Glutamatergic neuron (in vitro differentiated cells): ENCODE measurements at regions not wholly inside any gene's neighbourhood (a gene's known extent, or its start where the extent isn't known, plus 50 kb on each side); places are given as distances from the start of the nearest gene placed in this dataset.

ENCODE experiments used
- DNase-seq: peaks from one replicate; pipeline ENCODE4 v3.0.0; 2022
- H3K27ac Mint-ChIP-seq: one replicate; pipeline ENCODE4 v1.8.0; 2020; ENCODE audit warnings: mild to moderate bottlenecking, mixed read lengths, inconsistent platforms; ENCODE audit not compliant: unreplicated experiment
- H3K27me3 Mint-ChIP-seq: one replicate; pipeline ENCODE4 v1.8.0; 2020; ENCODE audit warnings: mild to moderate bottlenecking, moderate library complexity, mixed read lengths, inconsistent platforms; ENCODE audit not compliant: unreplicated experiment
- H3K36me3 Mint-ChIP-seq: one replicate; pipeline ENCODE4 v1.8.0; 2020; ENCODE audit warnings: mild to moderate bottlenecking, mixed read lengths, inconsistent platforms; ENCODE audit not compliant: unreplicated experiment
- H3K4me1 Mint-ChIP-seq: one replicate; pipeline ENCODE4 v1.8.0; 2020; ENCODE audit warnings: mild to moderate bottlenecking, low read depth, mixed read lengths, inconsistent platforms; ENCODE audit not compliant: unreplicated experiment
- H3K4me3 Mint-ChIP-seq: one replicate; pipeline ENCODE4 v1.8.0; 2020; ENCODE audit warnings: mild to moderate bottlenecking, mixed read lengths, inconsistent platforms; ENCODE audit not compliant: unreplicated experiment
- H3K9me3 Mint-ChIP-seq: one replicate; pipeline ENCODE4 v1.8.0; 2020; ENCODE audit warnings: mild to moderate bottlenecking, moderate library complexity, mixed read lengths, inconsistent platforms; ENCODE audit not compliant: unreplicated experiment
- TF ChIP-seq, protein P1 (sequence below): fragments of 200-600 bp; sonication (generic); IDR thresholded peaks from one replicate; pipeline ENCODE4 v1.5.0; 2021; ENCODE audit not compliant: partially characterized antibody, unreplicated experiment

DNA sequence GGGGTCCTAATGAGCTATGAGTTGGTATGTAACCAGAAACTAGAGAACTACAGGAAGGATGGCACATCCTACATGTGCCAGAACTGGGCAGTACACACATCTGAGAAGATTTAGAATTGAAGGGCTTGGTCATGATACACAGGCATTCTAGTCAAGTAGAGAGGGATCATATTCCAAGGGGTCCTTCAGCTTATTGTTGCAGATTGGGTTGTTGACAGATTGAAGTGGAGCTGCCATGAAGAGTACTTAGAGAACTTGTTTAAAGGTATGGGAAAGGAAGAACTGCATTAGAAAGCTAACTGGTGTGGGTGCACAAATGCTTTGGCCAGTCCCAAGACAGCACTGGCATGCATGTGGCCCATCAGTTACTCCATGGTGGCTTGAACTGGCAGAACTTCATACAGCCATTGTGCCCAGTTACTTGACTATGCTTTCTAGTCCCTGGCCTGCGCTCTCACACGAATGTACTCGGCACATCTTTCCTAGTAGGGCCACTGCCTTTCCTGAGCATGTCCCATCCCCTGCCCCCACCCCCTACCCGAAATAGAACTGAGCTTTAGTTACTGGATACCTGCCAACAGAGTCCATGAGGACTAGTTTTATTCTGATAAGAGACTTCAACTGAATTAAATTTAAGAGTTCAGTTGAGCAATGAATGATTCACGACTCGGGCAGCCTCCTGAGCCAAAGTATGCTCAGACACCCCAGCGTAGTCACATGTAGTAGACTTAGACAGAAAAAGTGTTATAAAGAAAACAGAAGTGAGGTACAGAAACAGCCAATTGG is 64.0 kb downstream of the CCNG2 start:
- H3K27me3 Mint-ChIP-seq = peaks cover 2% of the 10 kb centered on the region
- no peak for DNase-seq
- TF ChIP-seq, protein P1, sequence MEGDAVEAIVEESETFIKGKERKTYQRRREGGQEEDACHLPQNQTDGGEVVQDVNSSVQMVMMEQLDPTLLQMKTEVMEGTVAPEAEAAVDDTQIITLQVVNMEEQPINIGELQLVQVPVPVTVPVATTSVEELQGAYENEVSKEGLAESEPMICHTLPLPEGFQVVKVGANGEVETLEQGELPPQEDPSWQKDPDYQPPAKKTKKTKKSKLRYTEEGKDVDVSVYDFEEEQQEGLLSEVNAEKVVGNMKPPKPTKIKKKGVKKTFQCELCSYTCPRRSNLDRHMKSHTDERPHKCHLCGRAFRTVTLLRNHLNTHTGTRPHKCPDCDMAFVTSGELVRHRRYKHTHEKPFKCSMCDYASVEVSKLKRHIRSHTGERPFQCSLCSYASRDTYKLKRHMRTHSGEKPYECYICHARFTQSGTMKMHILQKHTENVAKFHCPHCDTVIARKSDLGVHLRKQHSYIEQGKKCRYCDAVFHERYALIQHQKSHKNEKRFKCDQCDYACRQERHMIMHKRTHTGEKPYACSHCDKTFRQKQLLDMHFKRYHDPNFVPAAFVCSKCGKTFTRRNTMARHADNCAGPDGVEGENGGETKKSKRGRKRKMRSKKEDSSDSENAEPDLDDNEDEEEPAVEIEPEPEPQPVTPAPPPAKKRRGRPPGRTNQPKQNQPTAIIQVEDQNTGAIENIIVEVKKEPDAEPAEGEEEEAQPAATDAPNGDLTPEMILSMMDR = no peak
- H3K27ac Mint-ChIP-seq = no peak overlapping the region
- H3K4me1 Mint-ChIP-seq = no peaks in the 10 kb centered on the region
- no peaks in the 10 kb centered on the region for H3K9me3 Mint-ChIP-seq
- peaks cover under 1% of the 10 kb centered on the region for H3K36me3 Mint-ChIP-seq
- no peak overlapping the region for H3K4me3 Mint-ChIP-seq

DNA sequence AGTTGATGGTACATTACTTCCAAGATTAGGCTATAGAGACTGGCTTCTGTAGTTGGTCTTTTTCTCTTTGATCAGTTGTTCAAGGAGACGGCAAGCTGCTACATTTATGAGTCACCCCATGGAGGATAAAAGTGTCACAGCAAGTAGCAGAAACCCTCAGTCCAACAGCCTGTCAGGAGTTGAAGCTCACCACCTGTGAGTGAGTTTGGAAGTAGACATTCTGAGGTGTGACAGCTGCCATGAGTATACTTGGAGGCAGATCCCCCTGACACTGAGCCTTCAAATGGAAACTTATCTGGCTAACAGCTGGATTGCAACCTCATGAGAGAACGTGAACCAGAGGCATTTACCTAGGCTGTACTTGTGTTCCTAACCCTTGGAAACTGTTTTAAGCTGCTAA is 68.0 kb downstream of the CCNG2 start:
- TF ChIP-seq, protein P1 = no peak
- H3K27ac Mint-ChIP-seq = no peak overlapping the region
- DNase-seq = no peak
- H3K4me1 Mint-ChIP-seq = no peaks in the 10 kb centered on the region
- peaks cover 2% of the 10 kb centered on the region for H3K27me3 Mint-ChIP-seq
- H3K4me3 Mint-ChIP-seq = no peak overlapping the region
- peaks cover 10% of the 10 kb centered on the region for H3K36me3 Mint-ChIP-seq
- peaks cover 5% of the 10 kb centered on the region for H3K9me3 Mint-ChIP-seq

DNA sequence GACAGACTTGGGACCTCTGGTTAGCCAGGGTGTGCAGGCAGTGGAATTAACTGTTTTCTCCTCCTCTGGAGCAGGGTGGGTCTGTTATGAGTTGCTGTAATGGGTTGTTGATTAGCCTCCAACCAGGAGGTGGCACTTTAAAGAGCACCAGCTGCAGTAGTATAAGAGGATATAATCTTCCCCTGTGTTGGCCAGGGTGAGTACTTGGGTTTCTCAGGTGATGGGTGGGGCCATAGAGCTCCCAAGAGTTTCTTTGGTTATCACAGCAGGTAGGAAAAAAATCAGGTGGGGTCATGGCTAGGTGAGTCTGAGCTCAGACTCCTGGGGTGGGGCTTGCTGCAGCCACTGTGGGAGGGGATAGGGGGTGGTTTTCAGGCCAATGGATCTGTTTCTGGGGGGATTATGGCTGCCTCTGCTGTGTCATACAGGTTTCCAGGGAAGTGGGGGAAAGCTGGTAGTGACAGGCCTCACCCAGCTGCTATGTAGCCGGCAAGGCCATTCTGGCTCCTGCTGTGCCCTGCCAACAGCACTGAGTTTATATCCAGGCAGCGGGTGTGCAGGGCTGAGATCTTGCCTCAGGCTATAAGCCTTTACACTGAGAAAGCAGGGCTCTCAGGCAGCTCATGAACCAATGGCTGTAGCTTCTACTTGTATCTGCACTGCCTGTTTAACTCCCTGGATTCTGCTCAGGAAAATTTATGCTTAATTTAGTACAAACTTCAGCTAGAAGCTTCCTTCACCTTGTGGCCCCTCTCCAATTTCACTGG is 70.1 kb downstream of the CCNG2 start:
- no peaks in the 10 kb centered on the region for H3K4me1 Mint-ChIP-seq
- peaks cover 10% of the 10 kb centered on the region for H3K36me3 Mint-ChIP-seq
- H3K27ac Mint-ChIP-seq = no peak overlapping the region
- no peak overlapping the region for H3K4me3 Mint-ChIP-seq
- H3K27me3 Mint-ChIP-seq = peaks cover 3% of the 10 kb centered on the region
- H3K9me3 Mint-ChIP-seq = peaks cover 8% of the 10 kb centered on the region
- no peak for DNase-seq
- TF ChIP-seq, protein P1 = no peak

DNA sequence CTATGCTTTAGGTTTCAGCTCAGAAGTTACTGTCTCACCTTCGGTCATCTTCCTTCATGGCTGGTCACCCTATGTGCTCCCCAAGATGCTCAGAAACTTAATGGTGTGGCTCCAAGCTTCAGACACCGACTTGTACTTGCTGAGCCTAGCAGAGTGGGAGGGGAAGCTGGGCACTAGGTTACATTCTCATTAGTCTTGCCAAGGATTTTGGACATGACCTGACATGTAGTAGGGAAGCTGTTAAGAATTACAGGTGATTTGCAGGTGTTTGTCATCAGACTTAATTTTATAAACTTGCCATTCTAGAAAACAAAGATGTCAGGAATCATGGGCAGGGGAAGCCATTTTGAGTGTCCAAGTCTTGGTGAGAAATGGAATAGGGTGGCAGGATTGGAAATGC is 72.4 kb downstream of the CCNG2 start:
- Mint-ChIP-seq H3K27me3 (peaks cover 5% of the 10 kb centered on the region), H3K4me1 (no peaks in the 10 kb centered on the region), H3K36me3 (peaks cover 10% of the 10 kb centered on the region), H3K27ac (no peak overlapping the region), H3K4me3 (no peak overlapping the region), H3K9me3 (peaks cover 9% of the 10 kb centered on the region)
- TF ChIP-seq, protein P1 = no peak
- no peak for DNase-seq

DNA sequence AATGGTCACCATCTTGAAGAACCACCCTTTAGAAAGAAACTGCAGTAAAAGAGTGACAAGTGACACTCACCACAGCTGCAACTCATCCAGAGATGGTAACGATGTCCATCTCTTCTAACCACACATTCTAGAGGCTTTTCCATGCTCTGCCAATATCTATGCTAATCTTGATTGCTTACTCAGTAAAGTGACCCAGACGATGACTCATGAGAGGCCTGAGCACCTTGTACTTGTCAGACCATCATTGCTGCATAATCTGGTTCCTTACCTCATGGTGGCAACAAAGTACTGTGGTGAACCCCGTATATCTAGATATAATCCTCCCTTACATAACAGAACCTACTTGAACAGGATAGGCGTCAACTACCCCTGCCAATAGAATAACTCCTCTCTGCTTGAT is 75.6 kb downstream of the CCNG2 start:
- no peak overlapping the region for H3K27ac Mint-ChIP-seq
- H3K4me3 Mint-ChIP-seq = no peak overlapping the region
- no peak for DNase-seq
- peaks cover 5% of the 10 kb centered on the region for H3K36me3 Mint-ChIP-seq
- H3K9me3 Mint-ChIP-seq = peaks cover 9% of the 10 kb centered on the region
- TF ChIP-seq, protein P1 = no peak
- no peaks in the 10 kb centered on the region for H3K4me1 Mint-ChIP-seq
- H3K27me3 Mint-ChIP-seq = peaks cover 5% of the 10 kb centered on the region
